Urothelium cell line (cell line): ENCODE measurements at regions not wholly inside any gene's neighbourhood (a gene's known extent, or its start where the extent isn't known, plus 50 kb on each side); places are given as distances from the start of the nearest gene placed in this dataset.

Source experiments
- DNase-seq: peaks from one replicate; pipeline ENCODE4 v3.0.0; 2011; ENCODE audit warnings: low spot score, mixed read lengths
- FAIRE-seq: peaks from 2 replicates; lab custom pipeline; 2011; peaks lifted over from hg19 to GRCh38; lab: Jason Lieb, UNC

DNA sequence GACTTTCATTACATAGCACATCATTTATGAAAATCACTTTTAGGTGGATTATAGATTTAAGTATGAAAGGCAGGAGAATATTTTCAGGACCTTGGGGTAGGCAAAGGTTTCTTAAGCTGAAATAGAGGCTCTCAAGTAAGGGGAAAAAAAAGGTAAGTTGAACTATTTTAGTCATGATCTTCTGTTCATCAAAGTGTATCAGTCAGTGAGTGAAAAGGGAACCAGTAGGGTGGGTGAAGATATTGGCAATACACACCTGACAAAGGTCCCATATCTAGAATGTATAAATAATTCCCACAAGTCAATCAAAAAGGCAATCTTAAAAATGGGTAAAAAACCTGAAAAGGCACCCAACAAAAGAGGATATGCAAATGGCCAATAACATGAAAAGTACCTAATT lies 218.6 kb downstream of the KLF13 start:
- DNase-seq, result no peak
- FAIRE-seq, result no peak

DNA sequence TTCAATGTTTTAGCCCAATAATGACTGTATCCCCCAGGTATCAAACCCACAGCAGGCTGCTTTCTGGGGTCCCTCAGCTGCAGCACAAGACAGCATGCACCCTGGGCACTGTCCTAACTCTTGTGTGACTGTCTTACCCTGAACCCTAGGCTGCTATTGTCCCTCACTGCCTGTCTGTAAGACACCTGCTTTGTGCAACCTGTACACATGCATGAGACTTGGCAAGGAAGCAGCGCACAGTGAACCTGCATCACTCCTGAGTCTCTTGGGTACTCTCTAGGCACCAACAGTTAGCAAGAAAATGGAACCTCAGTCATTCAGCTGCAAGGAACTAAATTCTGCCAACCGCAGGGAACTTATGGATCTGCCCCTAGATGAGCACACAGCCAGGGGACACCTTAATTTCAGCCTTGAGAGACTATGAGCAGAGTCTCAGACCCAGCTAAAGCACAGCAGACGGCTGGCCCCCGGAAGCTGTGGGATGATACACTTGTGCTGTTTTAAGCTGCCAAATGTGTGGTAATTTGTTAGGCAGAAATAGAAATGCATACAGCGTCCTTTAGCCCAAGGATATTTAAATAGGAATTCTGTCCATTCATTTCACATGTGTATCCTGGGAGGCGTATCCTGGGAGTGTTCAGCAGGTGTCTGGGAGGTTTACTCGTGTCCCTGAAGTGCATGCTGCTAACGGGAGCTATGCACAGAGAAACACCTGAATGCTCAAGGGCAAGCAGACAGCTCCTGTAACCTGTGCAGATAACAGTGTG lies 223.8 kb downstream of the KLF13 start:
- no peak for FAIRE-seq
- DNase-seq, result no peak

DNA sequence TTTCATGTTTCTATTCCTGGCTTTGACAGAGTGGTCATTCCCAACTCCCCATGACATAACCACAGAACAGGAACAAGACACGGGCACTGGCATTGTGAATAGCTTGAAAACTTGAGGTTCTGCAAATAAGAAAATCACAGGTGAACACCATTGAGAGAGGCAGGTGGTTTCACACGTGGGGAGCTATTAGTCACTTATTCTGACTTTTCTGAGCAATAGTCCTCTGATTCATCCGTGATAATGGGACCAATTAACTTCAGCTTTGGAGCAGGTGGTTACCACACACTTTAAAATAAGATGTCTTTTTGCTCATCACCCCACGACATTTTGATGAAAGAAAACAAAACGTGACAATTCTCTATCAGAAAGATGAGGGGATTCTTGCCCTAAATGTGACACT lies 224.7 kb downstream of the KLF13 start:
- DNase-seq, result no peak
- FAIRE-seq, result no peak

DNA sequence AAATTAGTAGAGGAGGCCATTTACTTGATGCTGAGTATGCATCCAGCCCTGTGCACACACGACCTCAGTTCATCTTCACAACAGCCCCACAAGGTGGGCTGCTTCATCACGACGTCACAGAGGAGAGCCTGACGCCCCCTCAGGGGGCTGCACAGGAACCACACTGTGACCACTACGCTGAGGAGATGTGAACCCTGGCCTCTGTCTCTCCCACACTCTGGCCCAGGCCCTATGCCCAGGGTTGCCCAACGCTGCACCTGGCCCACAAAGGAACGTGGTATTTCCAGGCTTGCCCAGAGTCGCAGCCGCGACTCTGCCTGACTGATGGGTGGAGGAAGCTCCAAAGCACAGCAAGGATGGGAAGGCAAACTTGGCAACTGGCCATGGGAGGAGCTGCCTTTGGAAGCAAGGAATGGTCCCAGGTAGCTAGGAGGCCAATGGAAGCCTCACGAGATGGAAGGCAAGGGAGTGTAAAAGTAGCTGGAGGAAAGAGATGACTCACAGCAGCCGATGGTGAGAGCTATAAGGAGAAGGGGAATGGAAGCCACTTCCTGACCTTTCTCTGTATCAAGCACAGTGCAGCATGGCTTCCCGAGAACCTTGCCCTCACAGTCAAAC lies 226.0 kb downstream of the KLF13 start:
- DNase-seq, result no peak
- no peak for FAIRE-seq

DNA sequence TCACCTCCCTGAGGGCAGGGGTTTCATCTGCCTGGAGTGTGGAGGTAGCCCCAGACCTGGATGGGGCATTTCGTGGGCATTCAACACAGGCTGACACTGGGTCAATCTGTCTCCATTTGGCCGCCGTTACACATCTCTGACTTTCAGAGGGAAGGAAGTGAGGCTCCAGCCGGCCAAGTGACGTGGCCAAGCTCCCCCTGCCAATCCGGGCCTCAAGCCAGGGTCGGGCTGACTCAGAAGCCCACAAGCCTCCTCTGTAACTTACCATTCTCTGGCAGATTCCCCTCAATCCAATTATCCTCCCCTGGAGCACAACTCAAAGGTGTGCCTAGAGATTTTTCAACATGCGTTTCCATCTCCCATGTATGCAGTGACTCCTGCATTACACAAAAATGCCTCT lies 227.6 kb downstream of the KLF13 start:
- peak; percentile 14 for DNase-seq
- no peak for FAIRE-seq

DNA sequence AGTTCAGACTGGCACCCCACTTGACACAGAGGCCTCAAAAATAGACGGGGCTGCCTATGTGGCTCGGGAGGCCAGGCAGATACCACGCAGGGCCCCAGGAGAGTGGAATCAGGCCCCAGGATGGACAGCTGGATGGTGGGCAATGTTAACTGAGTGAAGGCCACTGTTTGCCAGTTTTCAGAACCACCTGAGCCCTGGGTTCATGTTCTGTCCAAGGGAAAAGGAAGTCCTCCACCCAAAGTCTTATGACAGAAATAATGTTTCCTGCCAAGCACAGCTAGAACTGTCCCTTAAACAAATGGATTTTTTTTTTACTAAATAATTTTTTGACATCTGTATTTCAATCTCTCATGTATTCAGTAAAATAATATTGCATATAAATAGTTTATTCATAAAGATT lies 228.4 kb downstream of the KLF13 start:
- DNase-seq, result no peak
- no peak for FAIRE-seq

DNA sequence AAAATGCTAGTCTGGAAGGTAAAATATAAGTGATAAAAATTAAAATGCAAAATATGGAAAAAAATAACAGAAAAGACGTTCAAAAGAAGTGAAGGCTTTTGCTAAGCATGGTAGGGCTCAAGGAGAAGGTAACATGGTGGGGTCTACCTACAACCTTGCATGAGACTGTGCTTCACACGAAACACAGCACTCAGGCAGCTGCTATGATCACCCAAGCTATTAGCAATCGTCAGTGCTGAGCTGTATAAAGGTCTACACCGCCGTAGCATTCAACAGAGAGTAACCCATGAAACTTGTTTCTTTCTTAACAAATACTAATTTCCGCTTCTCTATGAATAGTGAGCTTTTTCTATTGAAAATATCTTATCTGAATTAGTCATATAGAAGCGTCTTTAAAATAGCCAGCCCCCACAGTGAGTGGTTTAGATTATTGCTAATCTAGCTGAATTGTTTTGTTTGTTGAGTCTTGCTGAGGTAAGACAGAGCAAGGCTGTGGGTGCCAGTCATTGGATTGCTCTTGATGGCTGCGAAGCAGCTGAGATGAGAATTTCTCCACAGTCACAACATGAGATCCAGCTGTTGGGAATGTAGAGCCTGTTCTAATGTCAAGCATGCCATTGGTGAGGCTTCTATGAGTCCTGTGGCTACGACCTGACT lies 230.0 kb downstream of the KLF13 start:
- DNase-seq (no peak), FAIRE-seq (no peak)

DNA sequence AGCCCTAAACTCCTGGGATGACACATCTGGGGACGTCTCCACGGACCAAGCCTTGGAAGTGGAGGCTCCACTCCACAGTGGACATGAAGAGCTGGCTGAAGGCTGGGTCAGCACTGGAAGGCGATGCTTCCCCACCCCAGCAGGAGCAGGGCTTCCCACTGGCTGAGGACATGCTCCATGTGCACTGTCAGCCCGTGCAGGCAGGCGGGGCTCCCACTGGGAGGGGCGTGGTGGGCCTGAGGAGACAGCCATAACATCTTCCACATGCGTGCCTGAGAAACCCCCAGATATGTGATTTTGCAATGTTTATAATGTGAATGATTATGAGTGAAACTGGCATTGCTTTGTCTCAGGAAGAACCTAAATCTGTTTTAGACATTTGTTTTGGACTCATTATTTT lies 231.3 kb downstream of the KLF13 start:
- no peak for FAIRE-seq
- DNase-seq, result no peak

DNA sequence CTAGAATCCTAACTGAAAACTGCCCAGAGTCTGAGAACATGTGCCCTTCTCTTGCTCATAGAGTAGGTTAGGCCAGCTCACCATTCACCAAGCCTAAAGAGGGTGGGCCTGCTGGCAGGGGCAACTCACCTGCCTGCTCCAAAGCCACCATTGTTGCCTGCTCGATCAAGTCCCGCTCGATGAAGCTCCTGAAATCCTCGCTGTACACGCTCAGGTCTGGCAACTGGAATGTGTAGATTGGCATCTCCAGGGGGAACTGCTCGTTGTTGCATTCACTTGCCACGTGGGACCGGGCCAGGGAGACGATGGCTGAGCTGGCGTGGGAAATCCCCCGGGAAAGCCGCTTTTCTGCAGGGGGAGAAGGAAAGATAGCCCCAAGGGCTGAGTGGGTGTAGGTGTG lies 232.2 kb downstream of the KLF13 start:
- no peak for FAIRE-seq
- no peak for DNase-seq

DNA sequence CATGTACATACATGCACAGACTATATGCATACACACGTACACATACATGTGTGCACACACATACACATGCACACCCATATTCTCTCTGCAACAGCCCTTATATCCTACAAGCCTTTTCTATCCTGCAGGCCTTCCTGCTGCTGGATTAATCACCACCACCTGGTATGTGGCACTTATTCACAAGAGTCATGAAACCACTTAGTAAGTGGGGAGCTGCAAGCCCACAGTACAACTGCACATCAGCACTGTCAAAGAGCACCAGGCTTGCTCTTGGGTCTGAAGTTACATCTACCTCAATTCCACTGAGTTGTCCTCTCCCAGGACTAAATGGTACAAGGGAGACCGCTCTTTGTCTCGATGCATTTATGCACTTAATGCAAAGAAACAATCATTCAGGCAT lies 233.2 kb downstream of the KLF13 start:
- no peak for DNase-seq
- FAIRE-seq, result peak; percentile 32

DNA sequence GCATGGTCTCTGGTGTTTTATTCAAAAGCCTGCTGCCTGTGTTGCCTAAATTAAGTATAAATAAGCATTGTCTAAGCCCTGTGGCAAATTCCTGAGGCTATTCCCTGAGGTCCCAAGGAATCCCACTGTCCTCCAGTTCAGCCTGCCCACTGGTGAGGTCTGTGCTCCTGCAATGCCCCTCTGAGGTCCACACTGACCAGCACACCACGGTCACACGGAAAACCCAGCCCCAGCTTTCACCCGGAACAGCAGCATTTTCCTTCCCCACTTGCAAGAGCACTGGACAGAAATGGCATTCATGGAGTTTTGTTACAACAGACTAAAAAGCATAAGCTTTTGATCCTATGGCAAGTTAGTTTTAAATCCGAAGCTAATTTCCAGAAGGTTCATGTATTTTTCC lies 234.0 kb downstream of the KLF13 start:
- FAIRE-seq (no peak), DNase-seq (no peak)

DNA sequence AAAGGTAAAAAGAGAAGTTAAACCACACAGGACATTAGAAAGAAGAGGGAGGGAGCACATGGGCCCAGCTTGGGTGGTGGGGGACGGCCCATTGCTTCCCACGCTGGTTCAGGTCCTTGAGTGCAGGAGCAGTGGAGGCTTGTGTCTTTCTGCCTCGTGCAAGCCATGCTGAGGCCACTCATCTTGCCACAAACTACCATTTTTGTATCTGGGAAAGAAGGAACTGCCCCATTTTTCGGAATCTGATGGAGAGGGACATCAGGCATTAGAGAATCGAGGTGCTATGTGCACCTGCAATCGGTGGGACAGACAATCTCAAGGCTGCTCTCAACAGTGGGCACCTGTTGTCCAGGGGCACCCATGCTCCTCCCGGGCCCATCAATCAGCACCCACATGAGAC lies 234.5 kb downstream of the KLF13 start:
- no peak for DNase-seq
- no peak for FAIRE-seq

DNA sequence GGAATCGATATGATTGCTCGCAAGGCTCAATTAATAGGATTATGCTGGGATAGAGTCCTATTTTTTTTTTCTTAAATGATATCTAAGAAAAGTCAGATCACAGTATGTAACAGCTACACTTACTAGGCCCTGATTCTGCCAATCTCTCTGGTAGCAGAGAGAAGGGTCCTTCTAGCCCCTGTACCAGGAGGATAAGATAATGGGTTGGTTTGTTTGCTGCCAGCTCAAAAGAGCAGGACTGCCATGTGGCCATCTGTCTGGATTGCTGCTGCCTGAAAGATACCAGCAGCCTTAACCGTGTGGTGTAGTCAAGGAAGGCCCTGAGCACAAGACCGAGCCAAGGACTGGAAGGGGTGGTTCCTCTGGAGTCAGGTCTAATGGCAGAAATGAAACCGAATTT lies 236.4 kb downstream of the KLF13 start:
- DNase-seq (no peak), FAIRE-seq (no peak)

DNA sequence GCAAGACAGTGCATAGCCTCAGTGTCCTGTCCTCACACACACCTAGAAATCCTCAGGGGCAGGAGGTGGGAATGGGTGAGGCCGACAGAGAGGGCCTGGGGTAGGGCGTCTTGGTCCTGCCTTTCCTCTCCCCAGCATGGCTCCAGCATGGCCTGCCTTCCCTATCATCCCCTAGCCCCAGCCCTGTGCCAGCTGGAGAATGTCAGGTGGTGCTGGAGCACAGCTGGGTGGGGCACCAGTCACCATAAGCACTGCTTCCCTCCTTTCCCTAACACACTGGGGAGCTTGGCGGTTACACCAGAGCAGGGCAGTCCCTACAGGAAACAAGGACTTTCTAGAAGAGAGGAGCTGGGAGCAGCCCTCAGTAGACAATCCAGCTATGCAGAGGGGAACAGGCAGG lies 236.8 kb downstream of the KLF13 start:
- FAIRE-seq (no peak), DNase-seq (no peak)

DNA sequence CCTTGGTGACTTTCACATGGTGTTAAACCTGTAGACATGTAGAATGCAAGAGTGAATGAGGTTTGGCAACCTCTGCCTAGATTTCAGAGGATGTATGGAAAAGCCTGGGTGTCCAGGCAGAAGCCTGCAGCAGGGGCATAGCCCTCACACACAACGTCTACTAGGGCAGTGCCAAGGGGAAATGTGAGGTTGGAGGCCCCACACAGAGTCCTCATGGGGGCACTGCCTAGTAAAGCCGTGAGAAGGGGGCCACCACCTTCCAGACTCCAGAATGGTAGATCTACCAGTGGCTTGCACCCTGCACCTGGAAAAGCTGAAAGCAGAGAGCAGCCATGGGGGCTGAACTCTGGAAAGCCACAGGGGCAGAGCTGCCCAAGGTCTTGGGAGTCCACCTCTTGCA lies 241.2 kb downstream of the KLF13 start:
- DNase-seq, result no peak
- no peak for FAIRE-seq

DNA sequence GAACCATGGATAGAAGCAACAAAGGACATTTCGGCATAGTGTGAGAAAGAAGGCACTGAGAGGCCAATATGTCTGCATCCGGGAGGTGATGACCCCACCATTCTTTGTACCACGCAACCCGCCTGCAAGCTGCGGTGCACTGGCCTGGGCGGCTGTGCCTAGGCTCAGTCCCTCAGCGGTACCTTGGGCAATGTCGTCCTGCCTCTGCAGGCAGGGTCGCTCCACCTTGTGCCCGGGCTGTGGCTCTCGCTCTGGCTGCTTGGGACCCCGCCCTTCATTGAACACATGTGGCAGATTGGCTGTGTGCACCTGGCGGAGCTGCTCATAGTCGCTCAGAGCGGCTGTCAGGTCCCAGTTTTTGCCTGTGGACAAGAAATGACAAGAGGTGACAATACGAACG lies 243.2 kb downstream of the KLF13 start:
- FAIRE-seq (no peak), DNase-seq (no peak)

DNA sequence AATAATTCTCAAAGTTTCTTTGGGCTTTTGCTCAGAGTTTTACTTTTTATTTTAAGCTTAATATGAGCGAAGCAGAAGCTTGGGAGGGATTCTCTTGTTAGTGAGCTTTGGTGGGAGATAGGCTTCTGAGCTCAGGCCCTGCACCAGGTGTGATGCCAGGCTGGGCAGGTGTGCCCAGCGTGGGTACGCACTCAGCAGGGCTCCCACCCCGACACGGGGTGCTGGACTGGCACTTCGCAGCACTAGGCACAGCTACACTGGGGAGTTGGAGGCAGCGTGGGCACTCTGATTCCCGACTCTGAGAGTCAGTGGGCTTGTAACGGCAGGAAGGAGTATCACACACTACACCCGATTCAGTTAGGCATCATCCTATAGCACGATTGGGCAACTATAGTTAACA lies 244.0 kb downstream of the KLF13 start:
- FAIRE-seq (no peak), DNase-seq (no peak)

DNA sequence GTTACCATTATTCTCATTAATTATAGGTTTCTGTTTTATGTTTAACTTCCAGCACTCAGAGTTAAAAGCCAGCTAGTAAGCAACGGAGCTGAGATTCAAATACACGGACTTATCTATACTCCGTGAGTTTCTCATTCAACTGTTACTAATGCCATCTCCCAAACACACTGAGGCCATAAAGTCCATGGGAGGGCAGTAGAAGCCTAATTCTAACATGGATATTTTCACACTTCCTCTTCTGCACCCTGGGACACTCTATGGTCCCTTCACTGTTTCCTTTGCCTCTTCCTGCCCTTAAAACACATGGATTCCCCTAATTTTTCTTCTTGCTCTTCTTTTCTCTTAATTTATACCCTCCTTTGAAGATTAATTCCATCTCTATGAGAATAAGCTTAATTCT lies 245.0 kb downstream of the KLF13 start:
- FAIRE-seq (no peak), DNase-seq (no peak)

DNA sequence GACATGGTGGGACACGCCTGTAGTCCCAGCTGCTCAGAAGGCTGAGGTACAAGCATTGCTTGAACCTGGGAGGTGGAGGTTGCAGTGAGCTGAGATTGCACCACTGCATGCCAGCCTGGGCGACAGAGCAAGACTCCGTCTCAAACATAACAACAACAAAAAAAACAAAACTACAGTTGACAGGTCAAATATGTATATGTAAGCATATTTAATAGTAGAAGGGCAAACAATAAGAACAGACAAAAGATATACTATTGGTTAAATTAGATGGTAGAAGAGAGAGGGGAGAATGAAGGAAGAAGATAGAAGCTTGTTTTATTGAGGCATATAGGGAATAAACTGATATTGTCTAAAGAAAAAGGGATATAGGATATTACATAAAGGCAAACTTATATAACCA lies 247.1 kb downstream of the KLF13 start:
- DNase-seq (no peak), FAIRE-seq (no peak)

DNA sequence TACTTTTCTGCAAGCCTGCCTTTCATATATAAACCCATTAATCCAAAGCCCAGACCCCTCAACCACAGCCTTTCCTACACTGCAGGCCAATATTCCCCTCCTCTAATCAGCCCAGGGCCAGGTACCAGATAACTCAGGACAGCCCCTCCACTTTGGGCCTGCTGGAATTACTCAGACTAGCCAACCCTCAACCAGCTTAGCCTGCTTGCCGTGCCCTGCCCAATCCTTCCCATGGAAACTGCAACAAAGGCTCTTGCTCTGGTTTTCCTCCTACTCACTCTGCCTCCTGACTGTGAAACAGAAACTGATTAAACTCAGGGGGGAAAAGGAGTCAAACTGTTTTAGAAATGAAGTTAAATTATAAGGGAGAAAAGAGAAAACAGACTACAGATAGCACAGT lies 248.1 kb downstream of the KLF13 start:
- DNase-seq (no peak), FAIRE-seq (no peak)

DNA sequence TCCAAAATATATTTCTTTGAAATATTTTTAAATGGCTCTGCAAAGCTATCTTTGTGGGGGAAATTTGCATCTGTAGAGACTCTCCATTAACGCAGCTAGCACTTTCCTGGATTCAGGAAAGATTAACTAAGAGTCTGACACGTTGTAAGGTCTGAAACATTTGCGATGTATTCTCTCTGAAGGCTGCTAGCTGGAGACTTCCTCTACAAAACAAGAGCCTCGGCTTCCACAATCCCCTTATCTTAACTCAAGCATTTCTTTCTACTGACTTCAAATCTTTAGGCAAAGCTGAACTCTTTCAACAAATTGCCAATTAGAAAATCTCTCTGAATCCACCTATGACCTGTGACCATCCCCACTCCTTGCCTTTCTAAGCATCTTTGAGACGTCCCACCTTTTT lies 250.5 kb downstream of the KLF13 start:
- no peak for FAIRE-seq
- DNase-seq, result no peak

DNA sequence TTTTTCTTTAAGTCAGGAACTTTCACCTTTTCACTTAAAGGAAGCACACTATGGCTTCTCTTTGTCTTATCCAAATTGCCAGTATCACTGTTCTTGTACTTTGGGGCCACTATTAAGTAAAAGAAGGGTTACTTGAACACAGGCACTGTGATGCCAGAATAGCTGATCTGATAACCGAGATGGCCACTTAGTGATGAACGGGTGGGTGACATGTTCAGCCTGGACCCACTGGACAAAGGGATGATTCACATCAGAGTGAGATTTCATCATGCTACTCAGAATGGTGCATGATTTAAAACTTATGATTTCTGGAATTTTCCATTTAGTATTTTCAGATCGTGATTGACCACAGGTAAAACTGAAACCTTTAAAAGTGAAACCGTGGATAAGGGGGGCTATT lies 252.6 kb downstream of the KLF13 start:
- FAIRE-seq (no peak), DNase-seq (no peak)
